H9 (cell line): ENCODE measurements at regions not wholly inside any gene's neighbourhood (a gene's known extent, or its start where the extent isn't known, plus 50 kb on each side); places are given as distances from the start of the nearest gene placed in this dataset.

Source experiments
- DNase-seq: peaks from one replicate; pipeline ENCODE4 v3.0.0-alpha.2; 2017
- H2AFZ ChIP-seq: one replicate; pipeline ENCODE4 v1.6.1; 2013; ENCODE audit warnings: mild to moderate bottlenecking, low read length, control low read depth, moderate library complexity
- H2AK5ac ChIP-seq: 2 replicates; pipeline ENCODE4 v1.6.1; 2013; ENCODE audit warnings: low read length, control low read depth, mixed read lengths; ENCODE audit not compliant: insufficient read length
- H2BK120ac ChIP-seq: one replicate; pipeline ENCODE4 v1.6.1; 2013; ENCODE audit warnings: low read depth, mild to moderate bottlenecking, low read length, control low read depth, inconsistent platforms; ENCODE audit not compliant: poor library complexity, severe bottlenecking
- H2BK12ac ChIP-seq: 2 replicates; pipeline ENCODE4 v1.6.1; 2013; ENCODE audit warnings: low read length, control low read depth, mixed read lengths, low read depth; ENCODE audit not compliant: insufficient read length
- H2BK15ac ChIP-seq: 2 replicates; pipeline ENCODE4 v1.6.1; 2013; ENCODE audit warnings: low read depth, low read length, control low read depth
- H2BK20ac ChIP-seq: one replicate; pipeline ENCODE4 v1.6.1; 2013; ENCODE audit warnings: low read depth, mild to moderate bottlenecking, low read length, control low read depth, inconsistent platforms; ENCODE audit not compliant: poor library complexity, severe bottlenecking
- H2BK5ac ChIP-seq: 2 replicates; pipeline ENCODE4 v1.6.1; 2013; ENCODE audit warnings: low read length, control low read depth, mixed read lengths; ENCODE audit not compliant: insufficient read length
- H3K14ac ChIP-seq: 2 replicates; pipeline ENCODE4 v1.6.1; 2013; ENCODE audit warnings: low read length, control low read depth; ENCODE audit not compliant: insufficient read depth
- H3K18ac ChIP-seq: 2 replicates; pipeline ENCODE4 v1.6.1; 2013; ENCODE audit warnings: low read depth, mild to moderate bottlenecking, mixed read lengths, low read length, control low read depth; ENCODE audit not compliant: insufficient read length
- H3K23ac ChIP-seq: 2 replicates; pipeline ENCODE4 v1.6.1; 2013; ENCODE audit warnings: low read length, control low read depth, mixed read lengths, low read depth; ENCODE audit not compliant: insufficient read length
- H3K23me2 ChIP-seq: 2 replicates; pipeline ENCODE4 v1.6.1; 2013; ENCODE audit warnings: low read depth, mild to moderate bottlenecking, mixed read lengths, low read length, control low read depth; ENCODE audit not compliant: insufficient read length, poor library complexity, severe bottlenecking
- H3K27ac ChIP-seq: 2 replicates; pipeline ENCODE4 v1.5.1; 2013; ENCODE audit warnings: low read length, control low read depth, mixed read lengths, low read depth; ENCODE audit not compliant: insufficient read length
- H3K27me3 ChIP-seq: 2 replicates; pipeline ENCODE4 v1.6.1; 2013; ENCODE audit warnings: low read length, control low read depth, inconsistent platforms; ENCODE audit not compliant: insufficient read depth
- H3K4ac ChIP-seq: 2 replicates; pipeline ENCODE4 v1.6.1; 2013; ENCODE audit warnings: low read depth, mild to moderate bottlenecking, control low read depth, inconsistent platforms, low read length, moderate library complexity
- H3K4me1 ChIP-seq: 2 replicates; pipeline ENCODE4 v1.6.1; 2013; ENCODE audit warnings: low read length, control low read depth, inconsistent platforms; ENCODE audit not compliant: insufficient read depth
- H3K4me2 ChIP-seq: 2 replicates; pipeline ENCODE4 v1.6.1; 2013; ENCODE audit warnings: low read length, control low read depth, mixed read lengths; ENCODE audit not compliant: insufficient read length, insufficient read depth
- H3K56ac ChIP-seq: 2 replicates; pipeline ENCODE4 v1.6.1; 2013; ENCODE audit warnings: low read depth, mild to moderate bottlenecking, mixed read lengths, low read length, control low read depth; ENCODE audit not compliant: insufficient read length
- H3K79me1 ChIP-seq: 2 replicates; pipeline ENCODE4 v1.6.1; 2013; ENCODE audit warnings: low read depth, mild to moderate bottlenecking, moderate library complexity, low read length, control low read depth, inconsistent platforms; ENCODE audit not compliant: insufficient read depth, poor library complexity, severe bottlenecking
- H3K79me2 ChIP-seq: 2 replicates; pipeline ENCODE4 v1.6.1; 2013; ENCODE audit warnings: low read length, control low read depth, inconsistent platforms; ENCODE audit not compliant: insufficient read depth
- H3K9ac ChIP-seq: 2 replicates; pipeline ENCODE4 v1.6.1; 2013; ENCODE audit warnings: low read length, control low read depth, mixed read lengths; ENCODE audit not compliant: insufficient read length; ENCODE audit errors: extremely low read depth
- H3K9me3 ChIP-seq: one replicate; pipeline ENCODE4 v1.6.1; 2013; ENCODE audit warnings: low read depth, low read length, inconsistent platforms; ENCODE audit not compliant: control insufficient read depth
- H3T11ph ChIP-seq: one replicate; pipeline ENCODE4 v1.6.1; 2013; ENCODE audit warnings: mild to moderate bottlenecking, low read length, control low read depth, inconsistent platforms
- H4K20me1 ChIP-seq: one replicate; pipeline ENCODE4 v1.6.1; 2013; ENCODE audit not compliant: control insufficient read depth, insufficient read length, insufficient read depth
- H4K5ac ChIP-seq: 2 replicates; pipeline ENCODE4 v1.6.1; 2013; ENCODE audit warnings: low read depth, mild to moderate bottlenecking, mixed read lengths, low read length, control low read depth; ENCODE audit not compliant: insufficient read length
- H4K8ac ChIP-seq: replicated peaks from 2 replicates; pipeline ENCODE4 v1.6.1; 2013; ENCODE audit warnings: low read length, control low read depth, mixed read lengths, low read depth; ENCODE audit not compliant: insufficient read length
- H4K91ac ChIP-seq: 2 replicates; pipeline ENCODE4 v1.6.1; 2013; ENCODE audit warnings: low read depth, mild to moderate bottlenecking, moderate library complexity, mixed read lengths, low read length, control low read depth; ENCODE audit not compliant: insufficient read length
- H3K27ac Mint-ChIP-seq, 3 experiments: 2 replicates in 2 of 3; 3 replicates in 1 of 3; pipeline ENCODE4 v1.8.0; 2020 to 2021; ENCODE audit warnings: mixed read lengths in 3 of 3, mild to moderate bottlenecking in 1 of 3, moderate library complexity in 1 of 3
- H3K27me3 Mint-ChIP-seq: 2 replicates; pipeline ENCODE4 v1.8.0; 2021; ENCODE audit warnings: low read depth, mild to moderate bottlenecking, moderate library complexity, mixed read lengths
- H3K36me3 Mint-ChIP-seq, 3 experiments: 2 replicates in 2 of 3; 3 replicates in 1 of 3; pipeline ENCODE4 v1.8.0; 2020 to 2021; ENCODE audit warnings: low read depth in 3 of 3, mixed read lengths in 3 of 3; ENCODE audit not compliant: insufficient read depth in 1 of 3
- H3K4me1 Mint-ChIP-seq, 2 experiments: 2 replicates each; pipeline ENCODE4 v1.8.0; 2020; ENCODE audit warnings: mixed read lengths in 2 of 2
- H3K4me3 Mint-ChIP-seq, 2 experiments: 2 replicates in 1 of 2; 3 replicates in 1 of 2; pipeline ENCODE4 v1.8.0; 2020 to 2021; ENCODE audit warnings: mild to moderate bottlenecking in 2 of 2, mixed read lengths in 2 of 2, moderate library complexity in 1 of 2
- H3K9me3 Mint-ChIP-seq, 2 experiments: 2 replicates in 1 of 2; 3 replicates in 1 of 2; pipeline ENCODE4 v1.8.0; 2020; ENCODE audit warnings: mild to moderate bottlenecking in 2 of 2, mixed read lengths in 2 of 2, moderate library complexity in 1 of 2
- WGBS: extraction: QIAGEN DNeasy Blood & Tissue Kit; methylation state at CpG from one replicate; pipeline ENCODE4 v1.1.7; 2013; ENCODE audit warnings: missing lambda C conversion rate, low lambda C conversion rate, mixed read lengths; ENCODE audit not compliant: insufficient read length; ENCODE audit errors: extremely low coverage; 5-methylcytosine and 5-hydroxymethylcytosine counted together
- TF ChIP-seq, protein P1 (sequence below): fragments of 200-600 bp; sonication (generic); conservative IDR thresholded peaks from 3 replicates; pipeline ENCODE4 v1.8.0; 2021; ENCODE audit warnings: antibody characterized with exemption, mild to moderate bottlenecking

DNA sequence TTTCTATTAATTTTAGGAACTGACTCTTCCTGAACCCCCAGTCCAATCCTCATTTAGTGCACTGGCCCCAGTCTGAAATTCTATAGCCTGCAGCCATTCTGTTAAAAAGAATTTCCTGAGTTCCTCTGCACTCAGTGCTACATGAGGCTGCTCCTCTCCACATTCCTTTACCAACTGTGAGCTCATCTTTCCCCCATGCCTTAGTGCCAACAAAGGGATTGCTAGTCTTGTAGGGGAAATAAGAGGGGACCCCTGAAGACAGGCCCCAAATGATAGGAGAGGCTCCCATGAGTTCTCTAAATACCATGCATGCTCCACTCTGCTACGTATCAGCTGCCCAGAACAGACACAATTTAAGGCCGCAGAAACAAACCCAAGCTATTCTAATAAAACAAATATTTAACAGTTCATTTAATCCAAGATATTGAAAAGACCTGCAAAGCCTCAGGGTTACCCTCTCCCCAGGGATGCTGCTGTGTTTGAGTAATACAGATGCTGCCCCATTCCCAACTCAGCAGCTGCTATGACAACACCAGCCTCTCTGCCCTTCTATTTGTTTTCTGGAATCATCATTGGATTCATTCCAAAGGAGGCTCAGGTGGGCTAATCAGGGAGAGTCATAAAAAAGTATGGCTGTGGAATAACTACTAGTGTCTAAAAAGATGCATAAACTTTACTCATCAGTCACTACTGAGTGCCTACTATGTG is 228.5 kb downstream of the TOX3 start:
- Histone ChIP-seq H2BK5ac (no peak overlapping the region), H3K14ac (no peak overlapping the region), H4K5ac (no peak overlapping the region), H2AFZ (no peak overlapping the region), H3K23me2 (no peaks in the 10 kb centered on the region), H2BK15ac (no peak overlapping the region), H2BK120ac (no peak overlapping the region), H3K4me1 (no peaks in the 10 kb centered on the region), H3K9me3 (no peaks in the 10 kb centered on the region), H3K79me2 (no peaks in the 10 kb centered on the region), H3K27me3 (no peaks in the 10 kb centered on the region), H3K18ac (no peak overlapping the region), H2BK12ac (no peak overlapping the region), H3K79me1 (no peaks in the 10 kb centered on the region), H4K20me1 (no peaks in the 10 kb centered on the region), H3K4ac (no peak overlapping the region), H4K91ac (no peak overlapping the region), H4K8ac (no peak overlapping the region), H2AK5ac (no peak overlapping the region), H3K9ac (no peak overlapping the region), H2BK20ac (no peak overlapping the region), H3K56ac (no peak overlapping the region), H3T11ph (no peak overlapping the region), H3K23ac (no peak overlapping the region), H3K27ac (no peak overlapping the region), H3K4me2 (no peak overlapping the region)
- Mint-ChIP-seq H3K36me3 (no peaks in the 10 kb centered on the region; a peak in 1 of 7 replicates), H3K4me1 (peaks cover 7 to 11% of the 10 kb centered on the region in 2 experiments), H3K27ac (no peak overlapping the region), H3K27me3 (no peaks in the 10 kb centered on the region), H3K9me3 (no peaks in the 10 kb centered on the region), H3K4me3 (no peak overlapping the region)
- WGBS = no CpG with 5 or more reads among the region's 2 CpGs
- no peak for DNase-seq
- TF ChIP-seq, protein P1, sequence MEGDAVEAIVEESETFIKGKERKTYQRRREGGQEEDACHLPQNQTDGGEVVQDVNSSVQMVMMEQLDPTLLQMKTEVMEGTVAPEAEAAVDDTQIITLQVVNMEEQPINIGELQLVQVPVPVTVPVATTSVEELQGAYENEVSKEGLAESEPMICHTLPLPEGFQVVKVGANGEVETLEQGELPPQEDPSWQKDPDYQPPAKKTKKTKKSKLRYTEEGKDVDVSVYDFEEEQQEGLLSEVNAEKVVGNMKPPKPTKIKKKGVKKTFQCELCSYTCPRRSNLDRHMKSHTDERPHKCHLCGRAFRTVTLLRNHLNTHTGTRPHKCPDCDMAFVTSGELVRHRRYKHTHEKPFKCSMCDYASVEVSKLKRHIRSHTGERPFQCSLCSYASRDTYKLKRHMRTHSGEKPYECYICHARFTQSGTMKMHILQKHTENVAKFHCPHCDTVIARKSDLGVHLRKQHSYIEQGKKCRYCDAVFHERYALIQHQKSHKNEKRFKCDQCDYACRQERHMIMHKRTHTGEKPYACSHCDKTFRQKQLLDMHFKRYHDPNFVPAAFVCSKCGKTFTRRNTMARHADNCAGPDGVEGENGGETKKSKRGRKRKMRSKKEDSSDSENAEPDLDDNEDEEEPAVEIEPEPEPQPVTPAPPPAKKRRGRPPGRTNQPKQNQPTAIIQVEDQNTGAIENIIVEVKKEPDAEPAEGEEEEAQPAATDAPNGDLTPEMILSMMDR = no peak
